ENCODE measurements at regions not wholly inside any gene's neighbourhood (a gene's known extent, or its start where the extent isn't known, plus 50 kb on each side); places are given as distances from the start of the nearest gene placed in this dataset.
"Not testable (repeated sequence)": the region's sequence is repeated elsewhere in the genome, so short reads cannot be mapped to it uniquely, and the experiment has no call there.

GRCh38 chr17:31675392-31675791 is 183.7 kb downstream of the COPRS start:
- not testable (repeated sequence) for DNase-seq

GRCh38 chr17:31674717-31675349 is 184.2 kb downstream of the COPRS start:
- no peak for DNase-seq

DNA sequence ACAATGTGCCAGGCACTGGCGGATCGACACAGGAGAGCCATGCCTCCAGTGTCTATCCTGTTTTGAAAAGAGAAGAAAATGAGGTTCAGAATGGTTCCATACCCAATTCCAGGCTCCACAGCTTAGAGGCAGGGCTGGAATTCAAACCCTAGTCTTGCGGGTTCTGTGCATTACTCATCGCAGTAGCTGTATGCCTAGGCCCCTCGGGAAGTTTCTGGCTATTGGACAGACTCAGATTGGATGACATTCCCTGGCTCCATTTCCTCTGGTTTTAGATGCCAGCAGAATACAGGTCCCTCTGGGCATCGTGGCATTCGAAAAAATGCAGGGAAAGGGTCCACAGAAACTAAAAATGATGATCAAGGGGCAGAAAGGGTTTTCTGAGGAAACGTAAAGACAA is 184.7 kb downstream of the COPRS start:
- peak in 1 of 2 experiments; percentile 70 for DNase-seq

GRCh38 chr17:31673076-31673475 is 186.0 kb downstream of the COPRS start:
- DNase-seq: no peak

DNA sequence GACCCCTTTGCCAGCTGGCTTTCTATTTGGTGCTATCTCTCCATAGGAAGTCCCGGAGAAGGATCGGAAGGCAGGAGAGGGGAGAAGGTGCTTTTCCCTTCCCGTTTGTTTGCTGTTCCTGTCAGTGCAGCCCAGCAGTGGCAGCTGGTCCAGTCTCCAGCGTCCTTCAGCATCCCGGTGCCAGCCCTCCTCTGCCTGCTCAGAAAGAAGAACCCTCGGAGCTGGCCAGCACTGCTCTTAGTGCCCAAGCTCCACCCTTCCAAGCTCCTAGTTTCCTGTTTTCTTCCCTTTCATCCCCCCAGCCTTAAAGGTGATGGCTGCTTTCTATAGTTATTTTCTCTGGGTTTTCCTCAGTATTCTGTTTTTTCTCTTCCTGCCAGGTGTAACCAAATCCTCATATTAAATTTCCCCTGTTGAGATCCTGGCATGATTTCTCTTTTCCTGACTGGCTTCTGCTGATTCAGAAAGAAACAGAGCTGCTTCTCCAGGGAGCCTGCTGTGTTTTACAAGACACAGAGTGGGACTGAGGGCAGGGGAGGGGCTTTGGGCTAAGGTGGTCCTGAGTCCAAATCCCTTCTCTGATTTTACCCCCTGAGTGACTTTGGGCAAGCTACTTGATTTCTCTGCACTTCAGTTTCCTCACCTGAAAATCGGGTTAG is 186.8 kb downstream of the COPRS start:
- peak in 1 of 2 experiments; percentile 22 for DNase-seq

DNA sequence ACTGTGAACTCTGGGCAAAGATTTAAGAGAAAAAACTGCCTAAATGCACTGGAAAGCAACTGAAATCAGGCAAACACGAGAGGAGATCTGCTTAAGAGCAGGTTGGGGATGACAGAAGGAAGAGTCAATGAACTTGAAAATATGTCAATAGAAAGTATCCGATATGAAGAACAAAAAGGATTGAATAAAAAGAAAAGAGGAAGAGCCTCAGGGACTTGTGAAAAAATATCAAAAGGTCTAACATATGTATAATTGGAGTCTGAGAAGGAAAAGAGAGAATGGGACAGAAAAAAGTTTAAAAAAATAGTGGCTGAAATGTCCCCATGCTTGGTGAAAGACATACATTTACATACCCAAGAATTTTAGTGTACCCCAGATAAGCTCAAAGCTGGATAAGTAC is 195.5 kb downstream of the COPRS start:
- DNase-seq: no peak

GRCh38 chr17:31660684-31661083 is 198.4 kb downstream of the COPRS start:
- DNase-seq: no peak

GRCh38 chr17:31657876-31658275 is 201.2 kb downstream of the COPRS start:
- DNase-seq: no peak

GRCh38 chr17:31654936-31655335 is 204.1 kb downstream of the COPRS start:
- no peak for DNase-seq

- DNase-seq: no peak
These were observed 205.4 kb downstream of the COPRS start for GRCh38 chr17:31653691-31654090.

DNA sequence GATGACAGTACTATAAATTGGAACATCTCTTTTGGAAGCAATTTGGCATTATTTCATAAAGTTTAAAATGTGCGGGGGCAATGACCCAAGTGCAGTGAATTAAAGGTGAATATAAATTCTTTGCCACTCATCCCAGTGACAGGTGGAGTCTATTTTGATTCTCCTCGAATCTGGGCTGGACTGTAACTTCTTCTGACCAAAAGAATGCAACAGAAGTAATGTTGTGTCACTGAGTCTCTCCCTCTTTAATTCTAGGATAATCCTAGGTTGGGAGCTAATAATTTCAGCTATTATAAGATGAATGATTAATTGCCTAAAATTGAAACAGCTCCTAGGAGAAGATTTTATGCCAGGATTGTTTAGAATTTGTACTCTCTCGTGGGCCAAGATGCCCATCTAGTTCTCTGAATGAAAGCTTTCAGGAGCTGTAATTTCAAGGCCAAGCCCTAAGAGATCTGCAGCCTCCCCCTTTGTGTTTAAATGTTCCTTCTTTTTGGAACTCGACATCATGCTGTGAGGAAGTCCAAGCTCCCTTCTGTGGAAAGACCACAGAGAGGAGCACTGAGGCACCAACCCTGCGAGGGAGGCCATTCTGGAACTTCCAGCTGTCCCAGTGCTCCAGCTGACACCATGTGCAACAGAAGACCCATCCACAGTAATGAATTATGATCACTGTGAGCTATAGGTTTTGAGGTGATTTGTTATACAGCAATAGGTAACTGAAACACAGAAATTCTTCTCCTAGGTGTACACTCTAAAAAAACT is 208.1 kb downstream of the COPRS start:
- no peak for DNase-seq

GRCh38 chr17:31649302-31649701 is 209.7 kb downstream of the COPRS start:
- DNase-seq: no peak

GRCh38 chr17:31647661-31648060 is 211.4 kb downstream of the COPRS start:
- DNase-seq: no peak

DNA sequence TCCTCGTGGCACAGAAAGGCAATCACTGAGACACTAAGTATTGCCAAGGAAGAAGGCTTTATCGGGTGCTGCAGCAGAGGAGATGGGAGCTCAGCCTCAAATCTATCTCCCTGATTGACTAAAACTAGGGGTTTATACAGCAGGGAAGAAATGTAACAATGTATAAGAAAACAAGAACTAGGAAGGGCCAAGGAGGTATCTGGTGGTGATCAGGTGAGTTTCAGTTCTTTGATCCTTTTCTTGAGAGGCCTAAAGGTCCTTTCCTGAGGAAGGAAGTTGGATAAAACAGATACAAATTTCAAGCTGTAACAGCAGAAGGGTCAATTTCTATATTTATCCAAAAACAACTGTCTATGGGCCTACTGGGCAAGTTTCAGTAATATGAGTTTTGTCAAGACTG is 212.4 kb downstream of the COPRS start:
- DNase-seq: no peak

- DNase-seq: no peak
These were observed 213.7 kb downstream of the COPRS start for GRCh38 chr17:31645351-31645750.

- no peak for DNase-seq
These were observed 227.3 kb downstream of the COPRS start for GRCh38 chr17:31631766-31632165.

DNA sequence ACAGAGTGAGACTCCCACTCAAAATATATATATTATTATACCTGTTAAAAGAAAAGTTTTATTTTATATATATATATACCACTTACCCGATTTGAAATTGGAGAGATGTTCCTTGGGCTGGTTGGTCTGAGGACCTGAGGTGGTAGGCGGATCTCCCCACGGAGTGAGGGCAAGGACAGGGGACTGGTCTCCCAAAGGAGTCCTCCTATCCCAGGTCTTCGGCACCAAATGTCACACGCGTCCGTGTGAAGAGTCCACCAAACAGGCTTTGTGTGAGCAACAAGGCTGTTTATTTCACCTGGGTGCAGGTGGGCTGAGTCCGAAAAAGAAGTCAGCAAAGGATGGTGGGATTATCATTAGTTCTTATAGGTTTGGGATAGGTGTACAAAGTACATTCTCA is 228.2 kb downstream of the COPRS start:
- DNase-seq: not testable (repeated sequence)

DNA sequence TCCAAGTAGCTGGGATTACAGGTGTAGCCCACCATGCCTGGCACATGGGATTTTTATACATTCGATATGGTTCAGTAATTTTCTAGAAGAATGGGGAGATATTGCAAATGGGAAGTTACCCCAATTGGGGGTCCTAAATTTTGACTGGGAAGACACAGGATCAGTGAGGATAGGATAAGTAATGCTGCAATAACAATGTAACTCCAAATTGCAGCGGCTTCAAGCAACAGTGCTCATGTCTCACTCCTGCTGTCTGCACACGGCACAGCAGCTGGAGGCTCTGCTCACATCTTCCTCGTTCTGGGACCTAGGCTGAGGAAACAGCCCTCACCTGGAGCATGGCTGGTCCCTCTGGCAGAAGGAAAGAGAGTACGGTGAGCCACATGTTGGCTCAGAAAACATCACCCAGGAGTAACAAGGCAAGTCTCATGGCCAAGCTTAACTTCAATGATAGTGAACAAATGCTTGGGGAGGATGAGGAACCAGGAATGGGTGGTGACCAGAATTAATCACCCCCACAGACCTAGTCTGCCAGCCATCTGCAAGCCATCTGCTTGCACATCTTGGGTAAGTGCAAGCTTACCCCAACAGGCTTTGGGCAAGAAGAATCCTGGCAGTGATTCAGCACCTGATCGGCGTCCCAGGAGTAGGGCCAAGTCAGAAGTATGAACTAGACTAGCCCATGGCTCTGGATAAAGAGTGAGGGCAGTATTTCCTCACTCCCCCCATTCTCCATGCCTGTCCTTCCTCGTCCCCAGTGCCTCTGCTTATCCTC is 229.2 kb downstream of the COPRS start:
- DNase-seq: peak; percentile 20 to 90

- DNase-seq: no peak
These were observed 231.1 kb downstream of the COPRS start for GRCh38 chr17:31627960-31628359.

GRCh38 chr17:31623990-31624389 is 232.5 kb downstream of the RAB11FIP4 start:
- no peak for DNase-seq

DNA sequence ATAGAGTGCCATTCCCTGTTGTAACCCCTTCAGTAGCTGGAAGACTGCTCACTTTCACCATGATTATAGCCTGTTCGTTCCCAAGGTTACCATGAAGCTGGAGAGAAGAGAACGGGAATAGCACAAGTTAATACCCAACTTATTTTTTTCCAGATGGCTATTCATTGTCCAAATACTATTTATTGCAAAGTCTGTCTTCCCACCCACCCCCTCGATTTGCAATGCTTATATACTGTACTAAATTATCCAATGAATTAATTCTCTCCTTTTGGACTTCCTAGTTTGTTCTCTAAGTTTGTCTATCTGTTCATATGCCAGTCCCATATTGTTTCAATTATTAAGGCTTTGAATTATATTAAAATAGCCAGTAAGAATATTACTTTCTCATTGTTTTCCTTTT is 231.0 kb downstream of the RAB11FIP4 start:
- DNase-seq: no peak

DNA sequence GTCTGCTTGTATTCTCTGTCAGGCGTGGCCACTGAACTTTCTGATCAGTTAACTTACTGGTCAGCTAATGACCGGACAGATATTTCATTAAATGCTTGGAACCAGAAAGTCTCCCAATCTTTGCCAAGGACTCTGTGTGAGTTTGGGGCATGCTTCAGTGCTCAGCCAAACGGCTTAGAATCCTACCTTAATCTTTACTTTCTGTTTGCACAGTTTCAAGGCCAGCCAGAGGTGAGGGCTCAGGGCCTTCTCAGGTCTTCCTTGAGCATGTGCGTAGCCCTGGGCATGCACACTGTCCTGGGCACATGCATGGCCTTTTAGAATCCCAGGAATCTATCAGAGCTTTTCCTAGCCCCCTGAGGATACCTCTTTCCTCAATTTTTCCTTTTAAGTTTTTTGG is 230.1 kb downstream of the RAB11FIP4 start:
- DNase-seq: no peak

- DNase-seq: not testable (repeated sequence)
These were observed 219.6 kb downstream of the RAB11FIP4 start for GRCh38 chr17:31611053-31611452.
